Uterus (tissue), 2 donors: ENCODE measurements at regions not wholly inside any gene's neighbourhood (a gene's known extent, or its start where the extent isn't known, plus 50 kb on each side); places are given as distances from the start of the nearest gene placed in this dataset.

Experiments
- POLR2A ChIP-seq, 2 donors: fragments of 450-650 bp; IDR thresholded peaks; one replicate each; pipeline ENCODE4 v1.6.1; 2016; ENCODE audit warnings: antibody characterized with exemption in 2 of 2, mild to moderate bottlenecking in 1 of 2, moderate library complexity in 1 of 2
- TF ChIP-seq, protein P1 (sequence below), 4 experiments: fragments of 200-600 bp in 2 of 4; fragments of 450-650 bp in 2 of 4; sonication (generic) in 2 of 4; IDR thresholded peaks; one replicate each; pipeline ENCODE4 v1.5.1; 2016 to 2019; ENCODE audit warnings: antibody characterized with exemption in 4 of 4, mild to moderate bottlenecking in 2 of 4, moderate library complexity in 1 of 4

GRCh38 chr1:226808501-226808900, 61.9 kb upstream of the PSEN2 start:
- TF ChIP-seq, protein P1, sequence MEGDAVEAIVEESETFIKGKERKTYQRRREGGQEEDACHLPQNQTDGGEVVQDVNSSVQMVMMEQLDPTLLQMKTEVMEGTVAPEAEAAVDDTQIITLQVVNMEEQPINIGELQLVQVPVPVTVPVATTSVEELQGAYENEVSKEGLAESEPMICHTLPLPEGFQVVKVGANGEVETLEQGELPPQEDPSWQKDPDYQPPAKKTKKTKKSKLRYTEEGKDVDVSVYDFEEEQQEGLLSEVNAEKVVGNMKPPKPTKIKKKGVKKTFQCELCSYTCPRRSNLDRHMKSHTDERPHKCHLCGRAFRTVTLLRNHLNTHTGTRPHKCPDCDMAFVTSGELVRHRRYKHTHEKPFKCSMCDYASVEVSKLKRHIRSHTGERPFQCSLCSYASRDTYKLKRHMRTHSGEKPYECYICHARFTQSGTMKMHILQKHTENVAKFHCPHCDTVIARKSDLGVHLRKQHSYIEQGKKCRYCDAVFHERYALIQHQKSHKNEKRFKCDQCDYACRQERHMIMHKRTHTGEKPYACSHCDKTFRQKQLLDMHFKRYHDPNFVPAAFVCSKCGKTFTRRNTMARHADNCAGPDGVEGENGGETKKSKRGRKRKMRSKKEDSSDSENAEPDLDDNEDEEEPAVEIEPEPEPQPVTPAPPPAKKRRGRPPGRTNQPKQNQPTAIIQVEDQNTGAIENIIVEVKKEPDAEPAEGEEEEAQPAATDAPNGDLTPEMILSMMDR (IDR thresholded peaks at IDR 0.05) = no peak
- TF ChIP-seq POLR2A (IDR thresholded peaks at IDR 0.05) = no peak
